RWPE1 (cell line): ENCODE measurements at regions not wholly inside any gene's neighbourhood (a gene's known extent, or its start where the extent isn't known, plus 50 kb on each side); places are given as distances from the start of the nearest gene placed in this dataset.
"Not testable (repeated sequence)": the region's sequence is repeated elsewhere in the genome, so short reads cannot be mapped to it uniquely, and the experiment has no call there.

Experiments
- CTCF ChIA-PET: fragments of 350-600 bp; sonication (Branson Sonifier 250); formaldehyde crosslinking; extraction: SDS; loops from one replicate; lab custom pipeline; 2021; lab: Yijun Ruan, JAX
- POLR2A ChIA-PET: fragments of 400-600 bp; formaldehyde crosslinking; extraction: SDS; loops from one replicate; lab custom pipeline; 2020; ENCODE audit warnings: antibody characterized with exemption; ENCODE audit not compliant: low non-redundant PET; lab: Yijun Ruan, JAX
- DNase-seq: peaks from one replicate; pipeline ENCODE4 v3.0.0; 2012; ENCODE audit warnings: low spot score
- H3K27ac ChIP-seq: fragments of 450-650 bp; 2 replicates; pipeline ENCODE4 v1.5.1; 2017
- TF ChIP-seq, protein P1 (sequence below): fragments of 450-650 bp; conservative IDR thresholded peaks from 2 replicates; pipeline ENCODE4 v1.5.1; 2017; ENCODE audit warnings: low read depth, mild to moderate bottlenecking

DNA sequence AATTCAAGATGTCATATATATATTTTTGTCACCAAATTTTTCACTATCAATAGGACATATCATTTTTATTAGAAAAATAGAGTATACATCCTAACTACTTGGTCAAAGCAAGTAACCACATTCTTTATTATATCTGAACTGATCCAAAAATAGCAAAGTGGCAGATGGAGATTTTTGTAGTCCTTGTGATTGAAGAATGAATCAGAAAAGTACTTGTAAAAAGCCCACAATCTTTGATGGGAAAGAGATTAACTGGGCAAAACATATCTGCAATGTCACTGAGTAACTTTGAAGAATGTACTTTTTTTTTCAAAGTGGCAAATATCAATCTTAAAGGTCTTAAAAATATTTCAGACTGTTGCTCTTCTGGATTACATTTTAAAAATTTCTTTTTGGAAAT lies 1040.6 kb upstream of the SEMA6A start:
- ChIA-PET CTCF (no interaction called here), POLR2A (no interaction called here)
- DNase-seq, result no peak
- H3K27ac ChIP-seq, result no peak overlapping the region
- TF ChIP-seq, protein P1, sequence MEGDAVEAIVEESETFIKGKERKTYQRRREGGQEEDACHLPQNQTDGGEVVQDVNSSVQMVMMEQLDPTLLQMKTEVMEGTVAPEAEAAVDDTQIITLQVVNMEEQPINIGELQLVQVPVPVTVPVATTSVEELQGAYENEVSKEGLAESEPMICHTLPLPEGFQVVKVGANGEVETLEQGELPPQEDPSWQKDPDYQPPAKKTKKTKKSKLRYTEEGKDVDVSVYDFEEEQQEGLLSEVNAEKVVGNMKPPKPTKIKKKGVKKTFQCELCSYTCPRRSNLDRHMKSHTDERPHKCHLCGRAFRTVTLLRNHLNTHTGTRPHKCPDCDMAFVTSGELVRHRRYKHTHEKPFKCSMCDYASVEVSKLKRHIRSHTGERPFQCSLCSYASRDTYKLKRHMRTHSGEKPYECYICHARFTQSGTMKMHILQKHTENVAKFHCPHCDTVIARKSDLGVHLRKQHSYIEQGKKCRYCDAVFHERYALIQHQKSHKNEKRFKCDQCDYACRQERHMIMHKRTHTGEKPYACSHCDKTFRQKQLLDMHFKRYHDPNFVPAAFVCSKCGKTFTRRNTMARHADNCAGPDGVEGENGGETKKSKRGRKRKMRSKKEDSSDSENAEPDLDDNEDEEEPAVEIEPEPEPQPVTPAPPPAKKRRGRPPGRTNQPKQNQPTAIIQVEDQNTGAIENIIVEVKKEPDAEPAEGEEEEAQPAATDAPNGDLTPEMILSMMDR, result no peak

DNA sequence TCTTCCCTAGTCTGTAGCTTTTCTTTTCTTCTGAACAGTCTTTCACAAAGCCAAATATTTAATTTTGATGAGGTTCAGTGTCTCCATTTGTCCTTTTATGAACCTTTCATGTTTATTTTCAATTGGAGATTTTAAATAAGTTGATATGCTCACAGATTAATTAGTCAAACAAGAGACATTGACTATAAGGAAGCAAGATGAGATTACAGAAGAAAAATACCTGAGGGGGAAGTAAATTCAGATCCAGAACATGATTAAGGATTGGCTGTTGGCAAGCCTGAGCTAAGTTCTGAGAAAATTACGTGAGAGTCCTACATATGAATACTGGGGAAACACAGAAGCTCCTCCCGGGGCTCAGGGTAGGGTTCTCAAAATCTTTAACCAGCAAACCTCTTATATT lies 1039.8 kb upstream of the SEMA6A start:
- no peak for DNase-seq
- TF ChIP-seq, protein P1, result no peak
- no peak overlapping the region for H3K27ac ChIP-seq
- ChIA-PET CTCF (no interaction called here), POLR2A (no interaction called here)

DNA sequence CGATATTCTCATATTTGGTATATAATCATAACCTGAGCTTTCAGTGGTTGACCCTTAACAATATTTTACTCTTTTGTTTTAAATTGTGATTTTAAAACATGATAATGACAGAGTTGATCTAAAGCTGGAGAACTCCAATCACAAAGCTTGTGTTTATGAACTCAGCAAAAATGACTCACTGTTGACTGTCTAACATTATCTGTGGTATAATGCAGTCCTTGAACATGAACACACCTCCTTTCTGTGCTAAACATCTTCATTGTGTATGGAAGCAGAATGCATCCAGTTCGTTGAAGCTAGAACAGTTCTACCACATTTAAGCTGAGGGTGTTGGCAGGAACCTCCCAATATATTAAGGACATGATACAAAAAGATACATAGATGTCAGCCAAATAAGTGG lies 1030.2 kb upstream of the SEMA6A start:
- POLR2A ChIA-PET, result no interaction called here
- CTCF ChIA-PET, result interaction anchor here (0.7 kb wide), 2 partner anchors 32 to 1970 kb away, joined by 5 to 6 read pairs; no protein-coding TSS in a partner anchor
- TF ChIP-seq, protein P1, result no peak
- no peak for DNase-seq
- H3K27ac ChIP-seq, result no peak overlapping the region

DNA sequence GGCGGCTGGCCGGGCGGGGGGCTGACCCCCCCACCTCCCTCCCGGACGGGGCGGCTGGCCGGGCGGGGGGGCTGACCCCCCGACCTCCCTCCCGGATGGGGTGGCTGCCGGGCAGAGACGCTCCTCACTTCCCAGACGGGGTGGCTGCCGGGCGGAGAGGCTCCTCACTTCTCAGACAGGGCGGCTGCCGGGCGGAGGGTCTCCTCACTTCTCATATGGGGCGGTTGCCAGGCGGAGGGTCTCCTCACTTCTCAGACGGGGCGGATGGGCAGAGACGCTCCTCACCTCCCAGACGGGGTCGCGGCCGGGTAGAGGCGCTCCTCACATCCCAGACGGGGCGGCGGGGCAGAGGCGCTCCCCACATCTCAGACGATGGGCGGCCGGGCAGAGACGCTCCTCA lies 1025.2 kb upstream of the SEMA6A start:
- CTCF ChIA-PET, DNase-seq, POLR2A ChIA-PET, H3K27ac ChIP-seq: not testable (repeated sequence)

DNA sequence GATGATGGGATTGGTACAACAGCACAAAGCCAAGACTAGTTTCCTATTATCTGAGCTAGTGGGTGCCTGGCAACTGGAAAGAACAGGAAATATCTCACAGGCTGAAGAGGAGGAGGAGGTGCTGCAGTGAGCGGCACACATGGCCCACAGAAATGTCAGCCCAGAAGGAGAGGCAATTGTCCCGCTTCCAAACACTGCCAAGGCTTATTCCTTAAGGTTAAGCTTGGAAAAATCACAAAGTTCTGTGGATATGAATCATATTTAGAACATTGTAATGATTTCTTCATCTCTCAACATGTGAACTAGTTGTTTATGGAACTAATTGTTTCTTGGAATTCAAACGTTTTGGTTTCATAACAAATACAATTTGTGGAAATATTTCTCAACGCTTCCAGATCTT lies 1019.5 kb upstream of the SEMA6A start:
- ChIA-PET POLR2A (no interaction called here), CTCF (no interaction called here)
- TF ChIP-seq, protein P1, result no peak
- DNase-seq, result no peak
- no peak overlapping the region for H3K27ac ChIP-seq

DNA sequence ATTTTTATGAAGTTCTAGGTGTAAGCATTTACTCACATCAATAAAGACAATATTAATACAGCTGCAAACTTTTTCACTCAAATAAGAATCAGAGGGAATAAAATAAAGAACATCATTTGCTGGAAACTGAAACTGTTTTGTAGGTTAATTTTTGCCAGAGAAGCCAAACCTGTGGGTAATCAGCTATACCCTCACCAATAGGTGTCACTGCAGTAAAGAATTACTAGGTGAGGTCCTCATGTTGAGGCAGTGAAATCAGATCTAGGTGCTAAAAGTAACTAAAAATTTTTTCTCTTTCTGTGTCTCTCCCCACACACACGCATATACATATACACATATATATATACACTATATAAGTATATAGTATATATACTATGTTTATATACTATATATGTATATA lies 1016.3 kb upstream of the SEMA6A start:
- ChIA-PET CTCF (interaction anchor here (0.6 to 0.7 kb wide), 2 partner anchors 32 to 369 kb away, joined by 3 to 5 read pairs; no protein-coding TSS in a partner anchor), POLR2A (no interaction called here)

DNA sequence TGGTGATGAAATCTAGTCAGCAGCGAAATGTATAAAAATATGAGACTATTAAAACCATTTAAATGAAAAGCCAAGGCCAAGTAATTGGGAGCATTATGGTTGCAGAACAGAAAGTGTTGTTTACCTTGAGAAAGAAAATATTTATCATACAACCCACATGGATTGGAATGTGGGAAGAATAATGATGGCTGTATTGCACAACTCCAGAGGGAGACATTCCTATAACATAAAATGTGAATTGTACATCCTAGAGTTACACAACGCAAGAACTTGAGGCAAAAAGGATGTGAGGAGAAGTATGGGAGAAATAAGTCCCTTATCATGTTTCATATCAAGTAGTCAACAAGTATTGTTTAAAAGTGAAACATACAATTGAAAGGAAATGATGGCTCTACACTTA lies 1014.0 kb upstream of the SEMA6A start:
- CTCF ChIA-PET, result no interaction called here
- POLR2A ChIA-PET, result no interaction called here
- TF ChIP-seq, protein P1, result no peak
- DNase-seq, result no peak
- no peak overlapping the region for H3K27ac ChIP-seq

More for the DNA sequence above, 1016.3 kb upstream of the SEMA6A start:
- DNase-seq, result no peak
- TF ChIP-seq, protein P1, result no peak
- no peak overlapping the region for H3K27ac ChIP-seq
